ENCODE measurements at regions not wholly inside any gene's neighbourhood (a gene's known extent, or its start where the extent isn't known, plus 50 kb on each side); places are given as distances from the start of the nearest gene placed in this dataset.

- TF ChIP-seq CTCF (tag by site-specific recombination; IDR thresholded peaks at IDR 0.05) (no peak), ZBTB26 (tag by site-specific recombination; optimal IDR thresholded peaks at IDR 0.05) (no peak), REST (tag by site-specific recombination; IDR thresholded peaks at IDR 0.05) (no peak)
Observed at GRCh38 chr2:239692362-239692851, 291.6 kb upstream of the HDAC4 start.

Data from HEK293 (cell line).